Caco-2 (cell line): ENCODE measurements at regions not wholly inside any gene's neighbourhood (a gene's known extent, or its start where the extent isn't known, plus 50 kb on each side); places are given as distances from the start of the nearest gene placed in this dataset.

Experiments
- BruUV-seq: library from RNA; stranded (reverse); fragments of 400-500 nt; replicated peaks from 2 replicates; lab custom pipeline; 2021; lab: Mats Ljungman, UMichigan
- CTCF ChIA-PET: fragments of 300-600 bp; sonication (Branson Sonifier 250); formaldehyde crosslinking; loops from one replicate; lab custom pipeline; 2022; ENCODE audit warnings: antibody characterized with exemption; lab: Charles Lee
- POLR2A ChIA-PET: fragments of 300-600 bp; sonication (Branson Sonifier 250); formaldehyde crosslinking; loops from one replicate; lab custom pipeline; 2022; ENCODE audit warnings: antibody characterized with exemption; lab: Charles Lee
- DNase-seq, 2 experiments: peaks; one replicate each; pipeline versions ENCODE4 v3.0.0 to v3.0.0-alpha.2; 2020 to 2022
- H3K27me3 ChIP-seq: replicated peaks from 2 replicates; pipeline ENCODE4 v1.6.0; 2011; ENCODE audit warnings: low read length; ENCODE audit not compliant: control insufficient read depth, insufficient read depth
- H3K36me3 ChIP-seq: 2 replicates; pipeline ENCODE4 v1.5.1; 2011; ENCODE audit warnings: low read length; ENCODE audit not compliant: control insufficient read depth, insufficient read depth
- H3K4me1 ChIP-seq: fragments of 250-450 bp; sonication (Bioruptor Pico); 2 replicates; pipeline ENCODE4 v1.5.1; 2020; ENCODE audit warnings: mild to moderate bottlenecking
- H3K4me3 ChIP-seq: 2 replicates; pipeline ENCODE4 v1.5.1; 2011; ENCODE audit warnings: low read depth, mild to moderate bottlenecking, control low read depth, low read length
- H3K9me3 ChIP-seq: fragments of 250-450 bp; sonication (Bioruptor Pico); 2 replicates; pipeline ENCODE4 v1.5.1; 2020; ENCODE audit warnings: mild to moderate bottlenecking, moderate library complexity
- H3K27ac Mint-ChIP-seq: one replicate; pipeline ENCODE4 v1.8.0; 2022; ENCODE audit warnings: mixed read lengths; ENCODE audit not compliant: unreplicated experiment
- H3K27me3 Mint-ChIP-seq: one replicate; pipeline ENCODE4 v1.8.0; 2022; ENCODE audit warnings: mixed read lengths; ENCODE audit not compliant: insufficient read depth, unreplicated experiment
- H3K36me3 Mint-ChIP-seq: one replicate; pipeline ENCODE4 v1.8.0; 2022; ENCODE audit warnings: mild to moderate bottlenecking, mixed read lengths; ENCODE audit not compliant: insufficient read depth, unreplicated experiment
- H3K4me1 Mint-ChIP-seq: one replicate; pipeline ENCODE4 v1.8.0; 2022; ENCODE audit warnings: low read depth, mixed read lengths; ENCODE audit not compliant: unreplicated experiment
- H3K4me3 Mint-ChIP-seq: one replicate; pipeline ENCODE4 v1.8.0; 2022; ENCODE audit warnings: mild to moderate bottlenecking, moderate library complexity, mixed read lengths; ENCODE audit not compliant: unreplicated experiment
- H3K9me3 Mint-ChIP-seq: one replicate; pipeline ENCODE4 v1.8.0; 2022; ENCODE audit warnings: mixed read lengths; ENCODE audit not compliant: unreplicated experiment
- intact Hi-C: fragments of 100-400 bp; cut with micrococcal nuclease; formaldehyde crosslinking; loops from one replicate; pipeline ENCODE4 v1.10.0; 2022; ENCODE audit not compliant: unreplicated experiment
- TF ChIP-seq, protein P1 (sequence below), 2 experiments: fragments of 200-600 bp in 1 of 2; IDR thresholded peaks; 1 replicate in 1 of 2; 2 replicates in 1 of 2; pipeline versions ENCODE4 v1.5.1 to v1.8.0; 2011 to 2022; ENCODE audit warnings: antibody characterized with exemption in 1 of 2, control low read depth in 1 of 2, inconsistent platforms in 1 of 2, low read depth in 1 of 2, low read length in 1 of 2, mild to moderate bottlenecking in 1 of 2, moderate library complexity in 1 of 2; ENCODE audit not compliant: insufficient read depth in 1 of 2, severe bottlenecking in 1 of 2, unreplicated experiment in 1 of 2

DNA sequence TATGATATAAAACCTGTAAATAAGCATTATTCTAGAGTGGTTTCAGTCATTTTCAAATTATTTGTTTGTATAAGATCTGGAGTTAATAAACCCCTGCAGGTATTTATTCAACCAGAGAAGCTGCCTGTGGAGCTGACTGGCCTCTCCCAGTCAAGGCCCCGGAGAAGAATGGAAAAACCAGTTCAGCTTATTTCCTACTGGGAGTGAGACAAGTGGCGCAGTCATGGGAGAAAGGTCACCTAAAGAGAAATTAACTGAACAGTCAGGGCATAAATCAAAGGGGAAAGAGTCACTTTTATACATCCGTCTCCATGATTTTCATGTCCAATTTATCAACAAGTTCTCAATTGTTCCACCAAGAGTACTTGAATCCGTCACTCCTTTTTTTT lies 240.9 kb downstream of the RNF152 start:
- Histone ChIP-seq H3K9me3 (no peaks in the 10 kb centered on the region), H3K4me1 (0 out of 2 replicates have a peak, but pooled peaks cover 7% of the 10 kb centered on the region), H3K27me3 (no peaks in the 10 kb centered on the region), H3K36me3 (no peaks in the 10 kb centered on the region), H3K4me3 (no peak overlapping the region)
- BruUV-seq, result no TSS peak
- ChIA-PET CTCF (interaction anchor here (0.7 kb wide), 1 partner anchor 492 kb away, joined by 4 read pairs; no protein-coding TSS in a partner anchor), POLR2A (no interaction called here)
- Mint-ChIP-seq H3K36me3 (peaks cover 6% of the 10 kb centered on the region), H3K4me1 (peaks cover 4% of the 10 kb centered on the region), H3K4me3 (no peak overlapping the region), H3K27ac (no peak overlapping the region), H3K27me3 (no peaks in the 10 kb centered on the region), H3K9me3 (no peaks in the 10 kb centered on the region)
- intact Hi-C loops, result no loop called here
- DNase-seq, result peak in 1 of 2 experiments; percentile 7
- TF ChIP-seq, protein P1, sequence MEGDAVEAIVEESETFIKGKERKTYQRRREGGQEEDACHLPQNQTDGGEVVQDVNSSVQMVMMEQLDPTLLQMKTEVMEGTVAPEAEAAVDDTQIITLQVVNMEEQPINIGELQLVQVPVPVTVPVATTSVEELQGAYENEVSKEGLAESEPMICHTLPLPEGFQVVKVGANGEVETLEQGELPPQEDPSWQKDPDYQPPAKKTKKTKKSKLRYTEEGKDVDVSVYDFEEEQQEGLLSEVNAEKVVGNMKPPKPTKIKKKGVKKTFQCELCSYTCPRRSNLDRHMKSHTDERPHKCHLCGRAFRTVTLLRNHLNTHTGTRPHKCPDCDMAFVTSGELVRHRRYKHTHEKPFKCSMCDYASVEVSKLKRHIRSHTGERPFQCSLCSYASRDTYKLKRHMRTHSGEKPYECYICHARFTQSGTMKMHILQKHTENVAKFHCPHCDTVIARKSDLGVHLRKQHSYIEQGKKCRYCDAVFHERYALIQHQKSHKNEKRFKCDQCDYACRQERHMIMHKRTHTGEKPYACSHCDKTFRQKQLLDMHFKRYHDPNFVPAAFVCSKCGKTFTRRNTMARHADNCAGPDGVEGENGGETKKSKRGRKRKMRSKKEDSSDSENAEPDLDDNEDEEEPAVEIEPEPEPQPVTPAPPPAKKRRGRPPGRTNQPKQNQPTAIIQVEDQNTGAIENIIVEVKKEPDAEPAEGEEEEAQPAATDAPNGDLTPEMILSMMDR (IDR thresholded peaks at IDR 0.05; ENCODE audit: insufficient read depth in 1 of 2, low read depth in 1 of 2, low read length in 1 of 2, severe bottlenecking in 1 of 2, unreplicated experiment in 1 of 2), result no peak

DNA sequence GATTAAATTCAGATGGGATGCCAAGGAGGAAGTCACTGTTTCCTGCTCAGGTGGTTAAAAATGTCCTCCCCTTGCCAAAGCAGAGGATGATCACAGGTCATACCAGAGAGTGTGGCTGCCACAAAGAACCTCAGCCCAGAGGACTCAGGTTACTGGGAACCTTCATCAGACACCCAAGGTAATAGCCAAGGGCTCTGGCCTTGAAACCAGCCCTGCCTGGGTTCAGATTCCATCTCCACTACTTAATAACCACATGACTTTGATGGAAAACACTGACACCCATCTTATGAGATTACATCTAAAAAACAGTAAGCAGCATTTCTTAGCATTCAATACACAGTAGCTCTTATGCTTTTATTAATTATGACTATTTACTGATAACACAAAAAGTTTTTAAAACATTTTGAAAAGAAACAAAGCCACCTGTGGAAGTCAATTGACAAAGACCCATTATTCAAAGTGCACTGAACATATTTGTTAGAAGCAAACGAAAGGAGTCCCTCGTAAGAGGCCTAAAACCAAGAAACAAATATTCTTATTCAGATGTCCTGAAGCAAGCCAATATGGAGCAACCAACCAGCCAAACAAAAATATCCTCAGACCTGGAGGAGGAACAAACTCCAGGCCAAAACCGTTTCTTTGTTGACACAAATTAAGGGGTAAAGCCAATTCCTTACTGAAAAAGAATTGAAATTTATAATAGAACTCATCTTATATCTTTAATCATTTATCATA lies 241.5 kb downstream of the RNF152 start:
- BruUV-seq, result no TSS peak
- intact Hi-C loops, result no loop called here
- TF ChIP-seq, protein P1 (IDR thresholded peaks at IDR 0.05; ENCODE audit: insufficient read depth in 1 of 2, low read depth in 1 of 2, low read length in 1 of 2, severe bottlenecking in 1 of 2, unreplicated experiment in 1 of 2), result no peak
- H3K27me3 ChIP-seq, result no peaks in the 10 kb centered on the region
- no peaks in the 10 kb centered on the region for H3K36me3 ChIP-seq
- H3K9me3 ChIP-seq, result no peaks in the 10 kb centered on the region
- no peak overlapping the region for H3K27ac Mint-ChIP-seq
- H3K27me3 Mint-ChIP-seq, result no peaks in the 10 kb centered on the region
- CTCF ChIA-PET, result interaction anchor here (0.7 kb wide), 1 partner anchor 493 kb away, joined by 4 read pairs; no protein-coding TSS in a partner anchor
- H3K4me1 Mint-ChIP-seq, result peaks cover 4% of the 10 kb centered on the region
- 0 out of 2 replicates have a peak, but pooled peaks cover 7% of the 10 kb centered on the region for H3K4me1 ChIP-seq
- POLR2A ChIA-PET, result no interaction called here
- no peak overlapping the region for H3K4me3 Mint-ChIP-seq
- no peaks in the 10 kb centered on the region for H3K9me3 Mint-ChIP-seq
- no peak for DNase-seq
- no peak overlapping the region for H3K4me3 ChIP-seq
- peaks cover 6% of the 10 kb centered on the region for H3K36me3 Mint-ChIP-seq

DNA sequence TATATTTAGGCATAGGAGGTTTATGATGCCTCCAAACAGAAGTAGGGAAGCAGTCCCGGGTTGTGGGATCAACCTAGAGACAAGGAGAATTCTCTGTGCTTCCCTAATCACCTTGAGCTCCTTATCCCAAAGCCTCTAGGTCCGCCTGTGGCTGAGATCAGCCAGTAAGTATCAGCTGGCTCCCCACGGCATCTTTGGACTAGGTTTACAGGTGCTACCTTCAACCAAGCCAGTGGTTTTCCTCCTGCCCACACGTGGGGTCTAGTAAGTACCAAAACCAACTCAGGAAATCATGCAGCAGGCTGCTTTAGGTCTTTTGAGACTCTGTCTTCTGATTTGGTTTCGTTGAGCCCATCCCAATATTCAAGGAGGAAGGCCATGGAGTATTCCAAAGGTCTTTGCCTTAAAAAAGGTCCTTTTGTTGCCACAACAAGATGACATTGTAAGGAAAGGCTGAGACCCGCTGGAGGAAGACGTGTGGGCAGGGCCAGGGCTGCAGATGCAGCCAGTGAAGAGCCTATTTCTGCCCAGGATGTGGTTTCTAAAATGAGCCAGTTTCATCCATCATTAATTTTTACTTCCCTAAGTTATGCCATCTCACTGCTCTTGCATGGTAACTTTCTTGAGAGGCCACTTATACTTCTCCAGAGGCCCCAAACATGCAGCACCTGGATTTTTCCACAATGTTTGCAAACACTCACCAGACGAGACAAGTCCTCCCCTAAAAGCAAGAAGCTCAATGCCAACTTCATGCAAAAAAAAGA lies 248.7 kb downstream of the RNF152 start:
- ChIA-PET POLR2A (no interaction called here), CTCF (no interaction called here)
- no peaks in the 10 kb centered on the region for H3K9me3 ChIP-seq
- TF ChIP-seq, protein P1 (IDR thresholded peaks at IDR 0.05; ENCODE audit: insufficient read depth in 1 of 2, low read depth in 1 of 2, low read length in 1 of 2, severe bottlenecking in 1 of 2, unreplicated experiment in 1 of 2), result no peak
- no peaks in the 10 kb centered on the region for H3K4me1 Mint-ChIP-seq
- no peak for DNase-seq
- no peak overlapping the region for H3K27ac Mint-ChIP-seq
- H3K36me3 Mint-ChIP-seq, result no peaks in the 10 kb centered on the region
- H3K36me3 ChIP-seq, result no peaks in the 10 kb centered on the region
- intact Hi-C loops, result no loop called here
- H3K9me3 Mint-ChIP-seq, result no peaks in the 10 kb centered on the region
- no peak overlapping the region for H3K4me3 ChIP-seq
- BruUV-seq, result no TSS peak
- H3K4me1 ChIP-seq, result no peaks in the 10 kb centered on the region
- no peak overlapping the region for H3K4me3 Mint-ChIP-seq
- H3K27me3 Mint-ChIP-seq, result no peaks in the 10 kb centered on the region
- no peaks in the 10 kb centered on the region for H3K27me3 ChIP-seq
